HG02970 (cell line): ENCODE measurements at regions not wholly inside any gene's neighbourhood (a gene's known extent, or its start where the extent isn't known, plus 50 kb on each side); places are given as distances from the start of the nearest gene placed in this dataset.

ENCODE experiments used
- ATAC-seq: cut with Tn5 transposase; IDR thresholded peaks from one replicate; pipeline ENCODE4 v1.9.1; 2021; ENCODE audit warnings: mild to moderate bottlenecking, moderate library complexity, moderate number of reproducible peaks; ENCODE audit not compliant: unreplicated experiment, low FRiP score

GRCh38 chr11:32315121-32315520 is 120.2 kb downstream of the WT1 start:
- no peak for ATAC-seq

GRCh38 chr11:32316232-32316631 is 119.1 kb downstream of the WT1 start:
- ATAC-seq, result no peak

GRCh38 chr11:32316858-32317642 is 118.3 kb downstream of the WT1 start:
- ATAC-seq, result no peak

- ATAC-seq, result no peak
Measured at GRCh38 chr11:32317643-32318042, 117.7 kb downstream of the WT1 start.

- no peak for ATAC-seq
Measured at GRCh38 chr11:32318071-32319055, 117.0 kb downstream of the WT1 start.

- no peak for ATAC-seq
Measured at GRCh38 chr11:32323814-32324130, 111.6 kb downstream of the WT1 start.

- ATAC-seq, result no peak
Measured at GRCh38 chr11:32325187-32325586, 110.2 kb downstream of the WT1 start.

GRCh38 chr11:32325725-32326124 is 109.6 kb downstream of the WT1 start:
- ATAC-seq, result no peak

- ATAC-seq, result no peak
Measured at GRCh38 chr11:32326522-32326921, 108.8 kb downstream of the WT1 start.

- ATAC-seq, result no peak
Measured at GRCh38 chr11:32328392-32328791, 106.9 kb downstream of the WT1 start.

- ATAC-seq, result no peak
Measured at GRCh38 chr11:32331098-32331497, 104.2 kb downstream of the WT1 start.

- no peak for ATAC-seq
Measured at GRCh38 chr11:32331792-32332191, 103.5 kb downstream of the WT1 start.

GRCh38 chr11:32332990-32333319 is 102.4 kb downstream of the WT1 start:
- no peak for ATAC-seq

GRCh38 chr11:32333320-32333991 is 101.9 kb downstream of the WT1 start:
- no peak for ATAC-seq

GRCh38 chr11:32334822-32335221 is 100.5 kb downstream of the WT1 start:
- no peak for ATAC-seq
